CD4-positive, alpha-beta T cell (primary cell): ENCODE measurements at regions not wholly inside any gene's neighbourhood (a gene's known extent, or its start where the extent isn't known, plus 50 kb on each side); places are given as distances from the start of the nearest gene placed in this dataset.

Experiments used
- ATAC-seq: fragments of 200-7000 bp; cut with Tn5 transposase; one replicate; pipeline ENCODE4 v1.10.0; 2022; ENCODE audit warnings: mild to moderate bottlenecking; ENCODE audit not compliant: poor library complexity
- CTCF ChIA-PET: fragments of 350-600 bp; sonication (Branson Sonifier 250); formaldehyde crosslinking; loops from one replicate; lab custom pipeline; 2021; ENCODE audit warnings: antibody characterized with exemption, inconsistent platforms; lab: Charles Lee
- POLR2A ChIA-PET: fragments of 350-600 bp; sonication (Branson Sonifier 250); formaldehyde crosslinking; loops from one replicate; lab custom pipeline; 2021; ENCODE audit warnings: antibody characterized with exemption, inconsistent platforms; lab: Charles Lee
- DNase-seq, 14 experiments: peaks; one replicate each; pipeline ENCODE4 v3.0.0-alpha.2; 2013 to 2020; ENCODE audit warnings: mixed read lengths in 2 of 14
- H3K27ac ChIP-seq, 2 donors: one replicate each; pipeline versions ENCODE4 v1.5.1 to v1.7.0; 2013; ENCODE audit warnings: low read length in 2 of 2, low read depth in 1 of 2, mild to moderate bottlenecking in 1 of 2
- H3K27me3 ChIP-seq, 2 experiments: 1 replicate in 1 of 2; 2 replicates in 1 of 2; pipeline versions ENCODE4 v1.6.1 to v1.7.0; 2013; ENCODE audit warnings: low read length in 2 of 2, control low read depth in 1 of 2, mild to moderate bottlenecking in 1 of 2, moderate library complexity in 1 of 2; ENCODE audit not compliant: insufficient read depth in 2 of 2, control insufficient read depth in 1 of 2
- H3K36me3 ChIP-seq: one replicate; pipeline ENCODE4 v1.6.1; 2013; ENCODE audit warnings: low read length, control low read depth; ENCODE audit not compliant: insufficient read depth
- H3K4me1 ChIP-seq: one replicate; pipeline ENCODE4 v1.6.1; 2013; ENCODE audit warnings: low read length, control low read depth; ENCODE audit not compliant: insufficient read depth
- H3K4me3 ChIP-seq: one replicate; pipeline ENCODE4 v1.5.1; 2013; ENCODE audit warnings: mild to moderate bottlenecking, low read length, moderate library complexity
- H3K9me3 ChIP-seq, 2 experiments: 1 replicate in 1 of 2; 2 replicates in 1 of 2; pipeline versions ENCODE4 v1.6.1 to v1.7.0; 2013; ENCODE audit warnings: low read length in 2 of 2, mild to moderate bottlenecking in 2 of 2, control low read depth in 1 of 2, moderate library complexity in 1 of 2; ENCODE audit not compliant: control insufficient read depth in 1 of 2, insufficient read depth in 1 of 2
- H3K27ac Mint-ChIP-seq: one replicate; pipeline ENCODE4 v1.8.0; 2020; ENCODE audit warnings: mixed read lengths
- H3K27me3 Mint-ChIP-seq: one replicate; pipeline ENCODE4 v1.8.0; 2021; ENCODE audit warnings: mixed read lengths
- H3K36me3 Mint-ChIP-seq: one replicate; pipeline ENCODE4 v1.8.0; 2021; ENCODE audit warnings: low read depth, mixed read lengths
- H3K4me1 Mint-ChIP-seq: one replicate; pipeline ENCODE4 v1.8.0; 2021; ENCODE audit warnings: low read depth, mixed read lengths
- H3K4me3 Mint-ChIP-seq: one replicate; pipeline ENCODE4 v1.8.0; 2020; ENCODE audit warnings: mild to moderate bottlenecking, mixed read lengths
- H3K9me3 Mint-ChIP-seq: one replicate; pipeline ENCODE4 v1.8.0; 2020; ENCODE audit warnings: mixed read lengths
- intact Hi-C, 2 experiments: fragments of 100-400 bp; cut with DNase I in 1 of 2; cut with micrococcal nuclease in 1 of 2; formaldehyde crosslinking; loops; one replicate each; pipeline versions ENCODE4 v1.15.1 to v1.9.0; 2023 to 2025; cut with DNase I, micrococcal nuclease
- TF ChIP-seq, protein P1 (sequence below): fragments of 200-600 bp; IDR thresholded peaks from one replicate; pipeline ENCODE4 v1.8.0; 2022; ENCODE audit warnings: antibody characterized with exemption, mild to moderate bottlenecking

DNA sequence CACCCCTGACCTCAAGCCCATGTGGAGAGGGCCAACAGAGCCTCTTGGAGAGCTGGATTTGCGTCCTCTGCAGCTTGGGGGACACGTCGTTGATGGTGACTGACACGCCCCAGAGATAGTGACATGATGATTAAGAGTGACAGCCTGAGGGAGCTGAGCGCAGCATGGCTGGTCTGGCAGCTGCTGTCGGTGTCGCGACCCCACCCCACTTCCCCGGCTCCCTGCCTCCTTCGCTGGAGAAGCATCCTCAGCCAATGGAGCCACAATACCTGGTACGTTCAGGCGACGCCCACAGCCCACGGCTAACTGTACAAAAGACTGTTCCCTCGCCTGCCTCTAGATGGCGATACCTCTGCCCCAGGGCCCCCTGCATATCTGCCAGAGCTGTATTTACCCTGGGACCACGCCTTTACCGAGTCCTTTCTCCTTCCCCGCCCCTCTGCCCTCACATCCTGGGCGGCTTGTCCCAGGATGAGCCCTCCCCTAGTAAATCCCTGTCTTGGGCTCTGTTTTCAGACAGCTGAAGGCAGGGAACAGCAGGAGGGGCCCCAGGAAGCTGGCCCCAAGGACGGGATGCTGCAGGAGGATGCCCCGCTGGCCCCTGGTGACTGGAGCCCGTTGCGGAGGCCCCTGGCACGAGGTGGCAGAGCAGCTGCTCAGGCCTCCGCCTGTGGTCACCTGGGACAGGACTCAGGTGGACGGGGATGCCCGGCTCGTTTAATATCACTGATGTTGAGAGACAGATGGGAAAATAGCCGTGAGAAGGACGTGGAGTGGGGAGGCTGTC is 90.6 kb downstream of the RPS6KA4 start:
- ATAC-seq (peak; percentile 96), DNase-seq (peak; percentile 45 to 84 (median 63))
- Mint-ChIP-seq H3K4me3 (peak overlapping the region; percentile 89), H3K27ac (no peak overlapping the region), H3K27me3 (peaks cover 21% of the 10 kb centered on the region), H3K36me3 (no peaks in the 10 kb centered on the region), H3K9me3 (no peaks in the 10 kb centered on the region), H3K4me1 (peaks cover 19% of the 10 kb centered on the region)
- CTCF ChIA-PET: interaction anchor here (0.5 to 1.7 kb wide), 9 partner anchors 10 to 1550 kb away, joined by 3 to 8 read pairs (median 3); partner anchors contain the start of genes PRDX5 and TRMT112
- TF ChIP-seq, protein P1, sequence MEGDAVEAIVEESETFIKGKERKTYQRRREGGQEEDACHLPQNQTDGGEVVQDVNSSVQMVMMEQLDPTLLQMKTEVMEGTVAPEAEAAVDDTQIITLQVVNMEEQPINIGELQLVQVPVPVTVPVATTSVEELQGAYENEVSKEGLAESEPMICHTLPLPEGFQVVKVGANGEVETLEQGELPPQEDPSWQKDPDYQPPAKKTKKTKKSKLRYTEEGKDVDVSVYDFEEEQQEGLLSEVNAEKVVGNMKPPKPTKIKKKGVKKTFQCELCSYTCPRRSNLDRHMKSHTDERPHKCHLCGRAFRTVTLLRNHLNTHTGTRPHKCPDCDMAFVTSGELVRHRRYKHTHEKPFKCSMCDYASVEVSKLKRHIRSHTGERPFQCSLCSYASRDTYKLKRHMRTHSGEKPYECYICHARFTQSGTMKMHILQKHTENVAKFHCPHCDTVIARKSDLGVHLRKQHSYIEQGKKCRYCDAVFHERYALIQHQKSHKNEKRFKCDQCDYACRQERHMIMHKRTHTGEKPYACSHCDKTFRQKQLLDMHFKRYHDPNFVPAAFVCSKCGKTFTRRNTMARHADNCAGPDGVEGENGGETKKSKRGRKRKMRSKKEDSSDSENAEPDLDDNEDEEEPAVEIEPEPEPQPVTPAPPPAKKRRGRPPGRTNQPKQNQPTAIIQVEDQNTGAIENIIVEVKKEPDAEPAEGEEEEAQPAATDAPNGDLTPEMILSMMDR: peak; percentile 59
- POLR2A ChIA-PET: no interaction called here
- Histone ChIP-seq H3K36me3 (no peaks in the 10 kb centered on the region), H3K4me1 (peaks cover 21% of the 10 kb centered on the region), H3K27ac (no peak overlapping the region), H3K9me3 (peaks cover 0 to 8% of the 10 kb centered on the region in 2 experiments), H3K27me3 (peaks cover 10 to 13% of the 10 kb centered on the region in 2 experiments), H3K4me3 (peak overlapping the region; percentile 52)
- intact Hi-C loops: no loop called here

DNA sequence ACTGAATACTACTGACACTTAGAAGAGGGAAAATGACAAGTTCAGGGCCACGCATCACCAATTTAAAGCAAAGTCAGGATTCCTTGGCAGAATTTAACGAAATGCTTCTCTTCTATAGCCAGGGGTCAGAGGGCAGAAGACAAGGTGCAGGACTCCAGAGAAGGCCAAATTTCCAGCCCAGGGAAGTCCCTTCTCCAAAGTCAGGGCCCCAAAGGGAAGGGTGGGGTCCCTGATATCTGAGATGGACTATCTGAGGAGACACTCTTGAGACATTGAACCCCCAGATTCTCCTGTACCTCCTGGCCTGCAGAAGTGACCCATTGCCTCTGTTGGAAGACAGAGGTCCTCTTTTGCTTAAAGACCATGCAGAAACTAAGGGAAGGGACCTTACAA is 91.2 kb downstream of the RPS6KA4 start:
- Mint-ChIP-seq H3K4me1 (peaks cover 19% of the 10 kb centered on the region), H3K27me3 (peaks cover 17% of the 10 kb centered on the region), H3K9me3 (no peaks in the 10 kb centered on the region), H3K36me3 (no peaks in the 10 kb centered on the region), H3K27ac (no peak overlapping the region), H3K4me3 (no peak overlapping the region)
- no peak for DNase-seq
- Histone ChIP-seq H3K27ac (no peak overlapping the region), H3K4me1 (peaks cover 21% of the 10 kb centered on the region), H3K27me3 (peaks cover 10 to 13% of the 10 kb centered on the region in 2 experiments), H3K36me3 (no peaks in the 10 kb centered on the region), H3K9me3 (peaks cover 0 to 8% of the 10 kb centered on the region in 2 experiments), H3K4me3 (no peak overlapping the region)
- ChIA-PET POLR2A (no interaction called here), CTCF (interaction anchor here (0.6 to 1.7 kb wide), 5 partner anchors 10 to 1551 kb away, joined by 3 to 5 read pairs (median 3); partner anchors contain the start of genes PRDX5 and TRMT112)
- no peak for ATAC-seq
- TF ChIP-seq, protein P1: no peak
- intact Hi-C loops: no loop called here

DNA sequence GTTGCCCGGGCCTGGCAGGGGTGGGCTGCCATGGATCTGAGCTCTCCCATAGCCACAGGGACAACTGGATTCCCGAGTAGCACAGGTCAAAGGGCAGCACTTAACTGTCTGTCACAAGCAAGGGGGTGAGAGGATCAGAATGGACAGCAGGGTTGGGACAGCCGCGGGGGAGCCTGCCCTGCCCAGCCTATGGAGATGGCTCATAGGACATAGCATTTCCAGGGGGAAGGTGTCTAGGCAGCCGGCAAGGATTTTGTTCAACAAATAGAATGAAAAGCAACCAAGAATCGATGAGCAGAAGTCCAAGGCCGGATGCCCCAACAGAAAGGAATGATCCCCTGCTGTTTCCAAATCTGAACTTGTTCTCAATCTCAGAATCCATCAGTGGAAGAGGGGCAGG is 92.9 kb downstream of the RPS6KA4 start:
- peaks cover 19% of the 10 kb centered on the region for H3K4me1 Mint-ChIP-seq
- no peak overlapping the region for H3K27ac Mint-ChIP-seq
- H3K4me1 ChIP-seq: peaks cover 21% of the 10 kb centered on the region
- H3K27ac ChIP-seq: no peak overlapping the region
- ChIA-PET POLR2A (no interaction called here), CTCF (no interaction called here)
- H3K27me3 ChIP-seq: peaks cover 10 to 13% of the 10 kb centered on the region in 2 experiments
- intact Hi-C loops: no loop called here
- H3K9me3 Mint-ChIP-seq: no peaks in the 10 kb centered on the region
- DNase-seq (no peak), ATAC-seq (no peak)
- no peak overlapping the region for H3K4me3 ChIP-seq
- TF ChIP-seq, protein P1: no peak
- no peaks in the 10 kb centered on the region for H3K36me3 ChIP-seq
- H3K36me3 Mint-ChIP-seq: no peaks in the 10 kb centered on the region
- H3K9me3 ChIP-seq: peaks cover 0 to 8% of the 10 kb centered on the region in 2 experiments
- peaks cover 16% of the 10 kb centered on the region for H3K27me3 Mint-ChIP-seq
- no peak overlapping the region for H3K4me3 Mint-ChIP-seq
